Fibroblast of skin of back (primary cell): ENCODE measurements at regions not wholly inside any gene's neighbourhood (a gene's known extent, or its start where the extent isn't known, plus 50 kb on each side); places are given as distances from the start of the nearest gene placed in this dataset.
A peak's percentile ranks its signal among the peaks of the same experiment; 100 is the strongest.
"Not testable (repeated sequence)": the region's sequence is repeated elsewhere in the genome, so short reads cannot be mapped to it uniquely, and the experiment has no call there.

ENCODE experiments used
- DNase-seq: peaks from one replicate; pipeline ENCODE4 v3.0.0-alpha.2; 2013

DNA sequence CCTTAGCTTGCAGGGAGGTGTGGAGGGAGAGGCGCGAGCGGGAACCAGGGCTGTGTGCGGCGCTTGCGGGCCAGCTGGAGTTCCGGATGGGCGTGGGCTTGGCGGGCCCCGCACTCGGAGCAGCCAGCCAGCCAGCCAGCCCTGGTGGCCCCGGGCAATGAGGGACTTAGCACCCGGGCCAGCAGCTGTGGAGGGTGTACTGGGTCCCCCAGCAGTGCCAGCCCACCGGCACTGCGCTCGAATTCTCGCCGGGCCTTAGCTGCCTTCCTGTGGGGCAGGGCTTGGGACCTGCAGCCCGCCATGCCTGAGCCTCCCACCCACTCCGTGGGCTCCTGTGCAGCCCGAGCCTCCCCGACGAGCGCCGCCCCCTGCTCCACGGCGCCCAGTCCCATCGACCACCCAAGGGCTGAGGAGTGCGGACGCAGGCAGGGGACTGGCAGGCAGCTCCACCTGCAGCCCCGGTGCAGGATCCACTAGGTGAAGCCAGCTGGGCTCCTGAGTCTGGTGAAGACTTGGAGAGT lies 462.2 kb downstream of the ACTL7B start:
- DNase-seq, result not testable (repeated sequence)

DNA sequence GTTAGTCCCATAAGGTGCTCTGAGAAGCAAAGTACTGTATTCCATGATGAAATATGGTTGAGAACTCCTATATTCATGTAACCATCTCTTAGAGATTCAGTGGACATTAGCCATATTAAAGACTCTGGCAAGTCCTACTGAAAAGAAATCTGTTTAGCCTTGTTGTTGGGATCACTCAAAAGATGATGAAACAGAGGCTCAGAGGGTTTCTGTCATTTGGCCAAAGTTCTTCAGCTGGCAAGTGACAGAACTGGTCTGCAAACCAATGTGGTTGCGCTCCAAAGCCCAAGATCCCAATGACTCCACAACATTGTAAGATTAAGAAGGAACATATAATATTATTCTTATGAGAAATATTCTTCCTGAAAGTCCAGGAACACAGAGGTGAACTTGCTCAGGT lies 462.9 kb downstream of the ACTL7B start:
- no peak for DNase-seq

GRCh38 chr9:108389056-108389455 lies 466.7 kb downstream of the ACTL7B start:
- DNase-seq, result no peak

- DNase-seq, result peak; percentile 89
Measured at GRCh38 chr9:108386859-108387384, 468.9 kb downstream of the ACTL7B start.

DNA sequence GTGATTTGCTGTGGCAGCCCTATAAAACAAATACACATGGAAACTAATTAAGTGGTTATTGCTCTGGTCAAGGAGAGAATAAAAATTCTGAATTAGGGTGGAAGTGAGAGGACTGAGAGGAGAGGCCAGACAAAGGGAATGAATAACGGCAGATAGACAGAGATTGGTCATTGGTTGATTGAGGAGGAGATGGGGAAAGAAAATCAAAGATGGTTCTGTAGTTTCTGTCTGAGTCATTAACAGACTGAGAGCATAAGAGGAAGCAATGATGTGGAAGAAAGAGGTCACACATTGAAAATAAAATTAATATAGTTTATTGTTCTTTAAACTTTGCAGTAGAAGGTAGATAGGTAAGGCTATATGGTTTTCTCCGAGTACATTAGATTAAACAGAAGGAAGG lies 469.8 kb downstream of the ACTL7B start:
- DNase-seq, result no peak

GRCh38 chr9:108383796-108384195 lies 472.0 kb downstream of the ACTL7B start:
- DNase-seq, result no peak

DNA sequence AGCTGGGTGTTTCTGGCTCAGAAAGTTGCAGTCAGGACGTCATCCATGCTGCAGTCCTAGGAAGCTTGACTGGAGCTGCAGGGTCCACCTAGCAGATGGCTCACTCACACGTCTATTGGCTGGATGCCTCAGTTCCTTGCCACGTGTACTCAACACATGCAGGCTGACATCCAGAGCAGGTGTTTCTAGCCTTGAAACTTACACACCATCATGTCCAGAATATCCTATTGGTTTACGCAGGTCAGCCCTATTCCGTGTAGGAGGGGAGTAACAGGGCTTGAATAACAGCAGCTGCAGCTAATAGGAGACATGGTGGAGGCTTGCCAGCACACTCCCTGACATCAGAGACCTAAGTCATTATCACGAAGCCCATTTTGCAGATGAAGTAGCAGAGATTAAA lies 473.5 kb downstream of the ACTL7B start:
- no peak for DNase-seq

DNA sequence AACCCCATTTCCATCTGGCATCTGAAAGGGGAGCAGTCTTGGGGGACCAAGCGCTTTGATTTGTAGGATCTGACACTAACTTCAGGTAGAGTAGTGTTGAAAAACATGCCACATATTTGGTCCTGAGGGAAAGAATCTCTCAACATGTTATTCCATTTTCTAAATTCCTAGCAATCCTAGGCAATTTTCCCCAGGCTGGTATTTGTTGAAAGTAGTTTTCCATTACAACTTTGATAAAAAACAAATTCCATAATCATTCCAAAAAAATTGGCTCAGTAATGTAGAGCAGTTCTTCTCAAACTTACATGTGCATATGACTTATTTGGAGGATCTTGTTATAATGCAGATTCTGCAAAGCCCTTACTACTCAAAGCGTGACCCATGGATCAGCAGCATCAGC lies 477.9 kb downstream of the ACTL7B start:
- peak; percentile 45 for DNase-seq

DNA sequence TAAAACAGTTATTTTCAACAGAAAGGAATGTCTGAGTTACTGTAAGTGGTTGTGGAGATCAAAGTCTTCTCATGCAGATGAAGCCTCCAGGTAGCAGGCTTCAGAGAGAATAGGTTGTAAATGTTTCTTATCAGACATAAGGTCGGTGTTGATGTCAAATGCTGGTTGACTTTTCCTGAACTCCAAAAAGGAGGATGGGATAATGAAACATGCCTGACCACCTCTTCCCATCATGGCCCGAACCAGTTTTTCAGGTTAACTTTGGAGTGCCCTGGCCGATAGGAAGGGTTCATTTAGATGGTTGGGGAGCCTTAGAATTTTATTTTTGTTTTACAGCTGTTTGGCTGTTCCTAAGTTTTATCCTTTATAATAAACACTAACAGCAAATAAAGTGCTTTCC lies 478.4 kb downstream of the ACTL7B start:
- DNase-seq, result no peak

DNA sequence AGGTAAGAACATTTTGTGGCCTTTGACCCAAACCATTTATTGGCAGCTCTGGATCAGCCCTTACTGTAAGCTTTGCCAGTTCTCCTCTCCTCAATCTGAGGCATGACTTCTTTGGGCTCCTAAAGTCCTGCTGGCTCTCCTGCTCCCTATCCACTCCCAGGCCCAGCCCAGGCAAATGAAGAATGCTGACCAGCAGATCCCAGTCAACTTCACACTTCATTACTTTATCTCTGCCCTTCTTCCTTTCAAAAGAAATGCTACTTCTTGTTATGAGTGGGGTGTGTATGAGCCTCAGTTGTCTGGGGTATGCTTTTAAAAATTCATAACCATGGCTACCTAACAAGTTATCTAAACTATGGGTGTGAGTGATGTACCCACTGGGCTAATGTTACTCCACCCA lies 479.6 kb downstream of the ACTL7B start:
- DNase-seq, result no peak

DNA sequence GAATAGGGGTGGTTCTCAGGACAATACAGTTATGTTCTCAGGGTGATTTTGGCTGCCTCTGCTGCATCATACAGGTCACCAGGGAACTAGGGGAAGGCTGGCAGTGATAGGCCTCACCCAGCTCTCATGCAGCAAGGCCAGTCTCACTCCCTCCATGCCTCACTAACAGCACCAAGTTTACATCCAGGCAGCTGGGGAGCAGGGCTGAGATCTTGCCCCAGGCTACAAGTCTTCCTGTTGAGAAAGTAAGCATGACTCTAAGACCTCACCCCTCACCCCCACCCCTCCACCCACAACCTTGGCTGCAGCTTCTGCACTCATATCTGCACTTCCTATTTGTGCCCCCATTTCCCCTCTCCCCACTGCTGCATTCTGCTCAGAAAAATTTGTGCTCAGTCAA lies 481.2 kb downstream of the ACTL7B start:
- DNase-seq, result no peak

GRCh38 chr9:108367188-108367587 lies 488.6 kb downstream of the ACTL7B start:
- DNase-seq, result no peak

- DNase-seq, result no peak
Measured at GRCh38 chr9:108363311-108363710, 492.5 kb downstream of the ACTL7B start.

GRCh38 chr9:108360304-108360703 lies 495.5 kb downstream of the ACTL7B start:
- DNase-seq, result no peak

GRCh38 chr9:108356806-108357205 lies 499.0 kb downstream of the ACTL7B start:
- no peak for DNase-seq

- DNase-seq, result no peak
Measured at GRCh38 chr9:108351571-108351970, 504.2 kb downstream of the ACTL7B start.

- no peak for DNase-seq
Measured at GRCh38 chr9:108347463-108348188, 508.2 kb downstream of the ACTL7B start.

DNA sequence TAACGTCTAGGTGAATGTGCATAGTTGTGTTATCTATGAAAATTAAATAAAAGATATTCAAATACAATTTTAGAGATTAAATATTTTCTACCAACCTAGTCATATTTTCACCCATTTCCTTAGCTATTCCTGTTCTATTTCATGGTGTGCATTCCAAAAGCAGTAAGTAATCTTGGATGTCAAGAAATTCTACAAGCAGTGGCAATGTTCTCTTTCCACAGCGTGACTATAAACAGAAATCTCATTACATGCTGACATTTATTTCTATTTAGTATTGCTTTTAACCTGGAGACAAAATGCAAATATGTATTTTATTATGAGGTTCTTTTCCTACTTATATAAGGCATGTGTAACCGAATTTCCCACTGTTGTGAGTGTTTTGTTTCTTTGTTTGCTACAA lies 510.0 kb downstream of the ACTL7B start:
- DNase-seq, result peak; percentile 7

GRCh38 chr9:108339251-108339650 lies 516.5 kb downstream of the ACTL7B start:
- DNase-seq, result no peak

DNA sequence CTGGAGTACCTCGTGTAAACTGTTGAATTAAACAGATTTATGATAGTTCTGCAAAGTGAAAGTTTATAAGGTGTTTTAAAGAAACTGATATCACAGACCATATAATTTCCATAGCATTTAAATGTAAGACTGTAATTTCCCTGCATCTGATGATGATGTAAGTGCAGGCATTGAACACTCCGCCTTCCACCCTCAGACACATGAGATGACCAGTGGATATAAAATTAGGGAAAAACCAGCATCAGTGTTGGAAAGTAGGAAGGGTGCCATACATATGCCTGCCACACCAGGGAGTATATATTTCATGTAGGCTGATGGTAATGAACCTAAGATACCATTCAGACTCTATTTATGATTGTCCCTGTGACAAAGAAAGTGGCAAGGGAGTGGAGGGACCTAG lies 519.2 kb downstream of the ACTL7B start:
- no peak for DNase-seq

GRCh38 chr9:108333530-108333983 lies 522.2 kb downstream of the ACTL7B start:
- DNase-seq, result no peak

GRCh38 chr9:108331596-108331995 lies 524.2 kb downstream of the ACTL7B start:
- no peak for DNase-seq

DNA sequence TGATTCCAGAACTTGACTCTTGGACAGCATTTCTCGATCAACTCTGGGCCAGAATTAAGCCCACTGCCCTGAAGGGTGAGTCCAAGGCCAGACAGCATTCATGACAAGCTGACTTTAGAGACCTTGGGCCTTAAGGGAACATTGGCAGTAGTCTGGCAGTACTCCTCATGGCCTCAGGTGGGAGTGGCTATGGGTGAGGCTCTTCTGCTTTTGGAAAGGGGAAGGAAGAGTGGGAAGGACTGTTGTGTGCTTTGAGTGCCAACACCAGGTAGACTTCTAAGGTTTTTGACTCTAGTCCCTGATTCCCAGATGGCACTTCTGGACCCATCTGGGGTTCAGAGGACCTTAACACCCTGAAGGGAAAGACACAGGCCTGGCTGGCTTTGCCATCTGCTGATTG lies 530.4 kb downstream of the ACTL7B start:
- DNase-seq, result no peak

GRCh38 chr9:108323615-108324014 lies 532.2 kb downstream of the ACTL7B start:
- no peak for DNase-seq
